ENCODE measurements at regions not wholly inside any gene's neighbourhood (a gene's known extent, or its start where the extent isn't known, plus 50 kb on each side); places are given as distances from the start of the nearest gene placed in this dataset.

DNA sequence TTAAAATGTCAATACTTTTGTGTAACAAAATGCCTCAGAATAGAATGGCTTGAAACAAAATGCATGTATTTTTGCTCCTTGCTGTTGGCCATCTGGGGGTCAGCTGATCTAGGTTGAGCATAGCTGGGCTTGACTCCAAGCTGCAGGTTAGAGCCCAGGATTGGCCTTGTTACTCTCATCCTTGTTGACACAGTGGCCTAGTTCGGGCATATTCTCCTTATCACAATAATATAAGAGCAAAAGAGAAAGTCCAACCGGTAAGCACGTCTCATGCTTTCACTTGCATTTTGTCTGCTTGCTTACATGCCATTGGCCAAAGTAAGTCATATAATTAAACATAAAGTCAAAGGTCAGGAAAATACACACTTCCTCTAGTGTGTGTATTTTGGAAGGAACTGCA is 456.2 kb downstream of the KCNT2 start:
- TF ChIP-seq NFE2L1 (tag; IDR thresholded peaks at IDR 0.05; ENCODE audit: borderline replicate concordance, low read depth): no peak
- TF ChIP-seq, protein P1, sequence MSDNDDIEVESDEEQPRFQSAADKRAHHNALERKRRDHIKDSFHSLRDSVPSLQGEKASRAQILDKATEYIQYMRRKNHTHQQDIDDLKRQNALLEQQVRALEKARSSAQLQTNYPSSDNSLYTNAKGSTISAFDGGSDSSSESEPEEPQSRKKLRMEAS (CRISPR knock-in tag; IDR thresholded peaks at IDR 0.05): no peak
- TF ChIP-seq, protein P2, sequence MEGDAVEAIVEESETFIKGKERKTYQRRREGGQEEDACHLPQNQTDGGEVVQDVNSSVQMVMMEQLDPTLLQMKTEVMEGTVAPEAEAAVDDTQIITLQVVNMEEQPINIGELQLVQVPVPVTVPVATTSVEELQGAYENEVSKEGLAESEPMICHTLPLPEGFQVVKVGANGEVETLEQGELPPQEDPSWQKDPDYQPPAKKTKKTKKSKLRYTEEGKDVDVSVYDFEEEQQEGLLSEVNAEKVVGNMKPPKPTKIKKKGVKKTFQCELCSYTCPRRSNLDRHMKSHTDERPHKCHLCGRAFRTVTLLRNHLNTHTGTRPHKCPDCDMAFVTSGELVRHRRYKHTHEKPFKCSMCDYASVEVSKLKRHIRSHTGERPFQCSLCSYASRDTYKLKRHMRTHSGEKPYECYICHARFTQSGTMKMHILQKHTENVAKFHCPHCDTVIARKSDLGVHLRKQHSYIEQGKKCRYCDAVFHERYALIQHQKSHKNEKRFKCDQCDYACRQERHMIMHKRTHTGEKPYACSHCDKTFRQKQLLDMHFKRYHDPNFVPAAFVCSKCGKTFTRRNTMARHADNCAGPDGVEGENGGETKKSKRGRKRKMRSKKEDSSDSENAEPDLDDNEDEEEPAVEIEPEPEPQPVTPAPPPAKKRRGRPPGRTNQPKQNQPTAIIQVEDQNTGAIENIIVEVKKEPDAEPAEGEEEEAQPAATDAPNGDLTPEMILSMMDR (IDR thresholded peaks at IDR 0.05 in 2 of 3, conservative IDR thresholded peaks at IDR 0.05 in 1 of 3; ENCODE audit: insufficient read depth in 2 of 3, low read depth in 1 of 3, low read length in 3 of 3): no peak
- TF ChIP-seq, protein P3, sequence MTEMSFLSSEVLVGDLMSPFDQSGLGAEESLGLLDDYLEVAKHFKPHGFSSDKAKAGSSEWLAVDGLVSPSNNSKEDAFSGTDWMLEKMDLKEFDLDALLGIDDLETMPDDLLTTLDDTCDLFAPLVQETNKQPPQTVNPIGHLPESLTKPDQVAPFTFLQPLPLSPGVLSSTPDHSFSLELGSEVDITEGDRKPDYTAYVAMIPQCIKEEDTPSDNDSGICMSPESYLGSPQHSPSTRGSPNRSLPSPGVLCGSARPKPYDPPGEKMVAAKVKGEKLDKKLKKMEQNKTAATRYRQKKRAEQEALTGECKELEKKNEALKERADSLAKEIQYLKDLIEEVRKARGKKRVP (CRISPR knock-in tag; IDR thresholded peaks at IDR 0.05): no peak

Measured in K562 (cell line).